Karpas-422 (cell line): ENCODE measurements at regions not wholly inside any gene's neighbourhood (a gene's known extent, or its start where the extent isn't known, plus 50 kb on each side); places are given as distances from the start of the nearest gene placed in this dataset.
A peak's percentile ranks its signal among the peaks of the same experiment; 100 is the strongest.

Source experiments
- DNase-seq: peaks from one replicate; pipeline ENCODE4 v3.0.0-alpha.2; 2015
- H2AFZ ChIP-seq: fragments of 200-600 bp; sonication (generic); 2 replicates; pipeline ENCODE4 v1.6.1; 2014; ENCODE audit warnings: antibody characterized with exemption, low read length, mixed read lengths
- H3K27ac ChIP-seq: fragments of 200-600 bp; sonication (generic); 2 replicates; pipeline ENCODE4 v1.5.1; 2014; ENCODE audit warnings: mild to moderate bottlenecking, low read length, moderate library complexity
- H3K27me3 ChIP-seq: fragments of 200-600 bp; sonication (generic); 2 replicates; pipeline ENCODE4 v1.6.1; 2014; ENCODE audit warnings: low read length, mixed read lengths
- H3K36me3 ChIP-seq: fragments of 200-600 bp; sonication (generic); 2 replicates; pipeline ENCODE4 v1.6.1; 2014; ENCODE audit warnings: low read length, mixed read lengths; ENCODE audit not compliant: insufficient read depth
- H3K4me1 ChIP-seq: fragments of 200-600 bp; sonication (generic); 2 replicates; pipeline ENCODE4 v1.6.1; 2014; ENCODE audit warnings: mild to moderate bottlenecking, low read length, mixed read lengths
- H3K4me2 ChIP-seq: fragments of 200-600 bp; sonication (generic); 2 replicates; pipeline ENCODE4 v1.6.1; 2014; ENCODE audit warnings: low read length, low read depth, mild to moderate bottlenecking; ENCODE audit not compliant: poor library complexity, severe bottlenecking
- H3K4me3 ChIP-seq: fragments of 200-600 bp; sonication (generic); 2 replicates; pipeline ENCODE4 v1.5.1; 2014; ENCODE audit warnings: mild to moderate bottlenecking, antibody characterized with exemption, low read length, mixed read lengths
- H3K79me2 ChIP-seq: fragments of 200-600 bp; sonication (generic); 2 replicates; pipeline ENCODE4 v1.6.1; 2014; ENCODE audit warnings: mild to moderate bottlenecking, low read length, mixed read lengths
- H3K9ac ChIP-seq: fragments of 200-600 bp; sonication (generic); 2 replicates; pipeline ENCODE4 v1.6.0; 2014; ENCODE audit warnings: low read length
- H3K9me2 ChIP-seq: fragments of 200-600 bp; sonication (generic), shearing (Covaris generic); replicated peaks from 2 replicates; pipeline ENCODE4 v1.6.0; 2014; ENCODE audit warnings: mild to moderate bottlenecking, low read length, moderate library complexity; ENCODE audit not compliant: insufficient read depth
- H3K9me3 ChIP-seq: fragments of 300-700, 200-600 bp; sonication (generic); 2 replicates; pipeline ENCODE4 v1.6.1; 2014; ENCODE audit warnings: low read length, mixed read lengths
- H4K20me1 ChIP-seq: fragments of 200-600 bp; sonication (generic); 2 replicates; pipeline ENCODE4 v1.6.1; 2014; ENCODE audit warnings: mild to moderate bottlenecking, antibody characterized with exemption, low read length, low read depth; ENCODE audit not compliant: insufficient read depth

DNA sequence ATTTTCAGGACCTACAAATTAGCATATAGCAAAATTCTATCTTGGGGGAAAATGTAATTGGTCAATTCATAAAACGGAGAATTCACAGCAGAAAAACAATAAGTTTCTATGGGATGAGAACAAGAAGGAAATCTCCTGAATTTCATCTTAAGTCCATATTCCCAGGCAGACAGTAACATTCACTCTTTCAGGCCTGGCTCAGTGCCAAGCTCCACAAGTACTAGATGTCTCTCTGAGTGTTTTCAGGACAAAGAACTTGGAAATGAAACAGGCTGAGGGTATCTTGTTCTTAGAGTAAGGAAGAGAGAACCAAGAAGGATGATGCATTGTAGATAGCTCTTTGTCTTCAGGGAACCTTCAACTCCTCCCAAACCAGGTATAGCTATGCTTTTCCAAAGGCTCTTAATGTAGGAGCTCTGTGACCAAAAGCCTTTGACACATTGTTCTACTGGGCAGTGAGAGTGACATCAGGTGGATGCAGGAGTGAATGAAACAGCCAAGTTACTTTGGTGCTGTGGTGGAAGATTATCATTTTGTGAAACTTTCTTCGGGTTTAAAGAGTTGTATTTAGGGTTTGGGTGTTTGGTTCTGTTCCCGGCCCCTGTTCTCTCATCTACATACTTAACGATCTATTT, 298.3 kb downstream of the GPATCH2 start:
- DNase-seq: no peak
- no peak overlapping the region for H3K4me3 ChIP-seq
- H3K9me2 ChIP-seq: no peaks in the 10 kb centered on the region
- no peaks in the 10 kb centered on the region for H3K79me2 ChIP-seq
- H3K36me3 ChIP-seq: no peaks in the 10 kb centered on the region; the same call in 1 of the 2 replicates
- no peak overlapping the region for H3K9ac ChIP-seq
- no peaks in the 10 kb centered on the region for H3K27me3 ChIP-seq
- H3K9me3 ChIP-seq: peaks cover 3% of the 10 kb centered on the region; the same call in 1 of the 2 replicates
- H3K4me2 ChIP-seq: no peak overlapping the region
- peaks cover 25% of the 10 kb centered on the region for H3K4me1 ChIP-seq
- no peak overlapping the region for H2AFZ ChIP-seq
- H3K27ac ChIP-seq: no peak overlapping the region
- H4K20me1 ChIP-seq: no peaks in the 10 kb centered on the region

DNA sequence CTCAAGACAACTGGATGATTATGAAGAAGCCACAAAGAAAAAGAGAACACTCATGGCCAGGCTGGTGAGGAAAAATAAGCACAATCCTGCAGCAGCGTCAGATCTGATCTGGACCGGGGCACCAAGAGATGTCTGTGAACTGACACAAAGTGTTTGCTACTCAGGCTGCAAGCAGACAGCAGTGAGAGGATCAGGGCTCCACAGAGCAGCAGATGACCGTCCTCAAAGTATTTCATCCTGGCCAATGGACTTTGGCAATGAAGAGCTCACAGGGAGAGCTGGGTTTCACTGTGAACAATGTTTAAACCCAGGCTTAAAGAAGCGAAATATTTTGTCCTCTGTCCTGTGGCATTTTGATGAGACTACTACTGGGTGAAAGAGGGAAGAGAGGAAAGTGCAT, 299.2 kb downstream of the GPATCH2 start:
- Histone ChIP-seq H3K9ac (no peak overlapping the region), H3K27me3 (no peaks in the 10 kb centered on the region), H3K9me3 (peaks cover 3% of the 10 kb centered on the region; the same call in 1 of the 2 replicates), H3K36me3 (no peaks in the 10 kb centered on the region; the same call in 1 of the 2 replicates), H3K4me1 (peaks cover 25% of the 10 kb centered on the region), H3K9me2 (no peaks in the 10 kb centered on the region), H3K27ac (no peak overlapping the region), H3K4me3 (no peak overlapping the region), H2AFZ (peak overlapping the region; percentile 64; the same call in 1 of the 2 replicates), H3K4me2 (no peak overlapping the region), H4K20me1 (no peaks in the 10 kb centered on the region), H3K79me2 (no peaks in the 10 kb centered on the region)
- no peak for DNase-seq

DNA sequence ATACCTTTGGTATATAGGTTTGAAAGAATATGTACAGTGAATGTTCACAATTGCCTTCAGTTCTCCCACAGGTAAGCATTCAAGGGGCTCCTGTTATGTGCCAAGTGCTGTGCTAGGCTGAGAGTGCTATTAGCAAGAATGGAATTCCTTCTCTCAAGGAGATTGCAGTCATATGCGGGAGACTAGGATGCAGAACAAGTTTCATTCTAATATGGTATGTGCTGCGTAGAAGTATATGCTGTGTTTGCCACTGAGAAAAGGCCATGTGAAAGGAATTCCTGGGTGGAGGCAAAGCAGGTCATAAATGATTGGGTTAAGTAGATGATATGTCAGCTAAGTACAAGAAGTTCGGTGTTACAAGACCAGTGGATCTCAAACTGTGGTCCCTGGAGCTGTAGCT, 303.0 kb downstream of the GPATCH2 start:
- Histone ChIP-seq H3K27ac (no peak overlapping the region), H3K36me3 (no peaks in the 10 kb centered on the region; the same call in 1 of the 2 replicates), H3K9ac (no peak overlapping the region), H3K4me3 (no peak overlapping the region), H3K4me2 (no peak overlapping the region), H3K9me2 (no peaks in the 10 kb centered on the region), H2AFZ (peak overlapping the region; percentile 65; the same call in 1 of the 2 replicates), H3K79me2 (no peaks in the 10 kb centered on the region), H3K4me1 (peaks cover 17% of the 10 kb centered on the region), H4K20me1 (no peaks in the 10 kb centered on the region), H3K27me3 (no peaks in the 10 kb centered on the region), H3K9me3 (peaks cover 3% of the 10 kb centered on the region; the same call in 1 of the 2 replicates)
- no peak for DNase-seq

DNA sequence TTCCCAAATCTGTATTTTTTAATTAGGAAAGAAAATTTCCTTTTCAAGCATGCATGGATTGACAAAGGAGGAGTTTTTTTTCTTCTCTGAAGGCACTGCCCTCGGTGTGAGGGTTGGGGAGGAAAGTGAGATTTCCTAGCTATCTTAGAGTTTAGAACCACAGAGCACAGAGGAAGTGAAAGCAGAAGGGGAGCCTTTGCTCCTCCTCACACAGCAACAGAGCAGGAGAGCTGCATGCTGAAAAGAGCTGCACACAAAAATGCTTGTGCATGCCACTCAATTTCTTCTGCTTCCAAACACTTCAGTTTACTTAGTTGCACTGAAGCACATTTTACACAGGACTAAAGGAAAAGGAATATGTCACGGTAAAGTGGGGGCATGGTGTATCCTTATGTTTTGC, 308.1 kb downstream of the GPATCH2 start:
- H3K4me2 ChIP-seq: peak overlapping the region; percentile 71
- H2AFZ ChIP-seq: peak overlapping the region; percentile 33

DNA sequence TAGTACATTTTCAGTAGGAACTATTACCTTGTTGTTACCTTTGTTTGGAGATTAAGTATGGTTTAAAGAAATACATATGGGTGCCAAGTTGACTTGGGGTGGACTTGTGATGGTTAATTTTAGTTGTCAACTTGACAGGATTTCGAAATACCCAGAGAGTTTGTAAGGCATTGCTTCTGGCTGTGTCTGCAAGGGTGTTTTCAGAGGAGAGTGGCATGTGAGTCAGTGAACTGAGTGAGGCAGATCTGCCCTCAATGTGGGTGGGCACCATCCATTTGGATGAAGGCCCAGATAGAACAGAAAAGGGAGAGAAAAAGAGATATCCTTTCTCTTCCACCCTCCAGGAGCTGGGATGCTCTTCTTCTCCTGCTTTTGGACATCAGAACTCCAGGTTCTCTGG, 315.5 kb downstream of the GPATCH2 start:
- Histone ChIP-seq H3K4me3 (no peak overlapping the region), H3K4me2 (no peak overlapping the region), H2AFZ (no peak overlapping the region)

More for the DNA sequence above, 308.1 kb downstream of the GPATCH2 start:
- Histone ChIP-seq H3K4me3 (peak overlapping the region; percentile 26; the same call in 1 of the 2 replicates), H3K9ac (peak overlapping the region; percentile 26), H3K4me1 (peaks cover 24% of the 10 kb centered on the region), H3K9me2 (no peaks in the 10 kb centered on the region), H3K27me3 (no peaks in the 10 kb centered on the region), H3K79me2 (no peaks in the 10 kb centered on the region), H3K27ac (peak overlapping the region; percentile 74), H3K9me3 (no peaks in the 10 kb centered on the region), H4K20me1 (no peaks in the 10 kb centered on the region), H3K36me3 (no peaks in the 10 kb centered on the region)
- DNase-seq: peak; percentile 88

DNA sequence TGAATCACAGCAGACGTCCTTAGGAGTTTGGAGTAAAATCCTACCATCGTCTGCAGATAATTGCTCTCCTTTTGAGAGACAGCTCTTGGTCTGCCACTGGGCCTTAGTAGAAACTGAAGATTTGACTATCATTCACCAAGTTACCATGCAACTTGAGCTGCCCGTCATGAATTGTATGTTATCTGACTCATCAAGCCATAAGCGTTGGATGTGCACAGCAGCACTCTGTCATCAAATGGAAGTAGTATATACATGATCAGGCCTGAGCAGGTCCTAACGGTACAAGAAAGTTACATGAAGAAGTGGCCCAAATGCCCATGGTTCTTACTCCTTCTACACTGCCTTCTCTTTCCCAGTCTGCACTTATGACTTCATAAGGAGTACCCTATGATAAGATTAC, 317.8 kb downstream of the GPATCH2 start:
- H3K9me3 ChIP-seq: no peaks in the 10 kb centered on the region
- H3K27ac ChIP-seq: no peak overlapping the region
- H2AFZ ChIP-seq: no peak overlapping the region
- no peaks in the 10 kb centered on the region for H3K9me2 ChIP-seq
- no peak overlapping the region for H3K9ac ChIP-seq
- H3K4me2 ChIP-seq: no peak overlapping the region
- H3K27me3 ChIP-seq: no peaks in the 10 kb centered on the region
- no peaks in the 10 kb centered on the region for H3K4me1 ChIP-seq
- H3K79me2 ChIP-seq: no peaks in the 10 kb centered on the region
- no peaks in the 10 kb centered on the region for H3K36me3 ChIP-seq
- DNase-seq: no peak
- H4K20me1 ChIP-seq: no peaks in the 10 kb centered on the region
- no peak overlapping the region for H3K4me3 ChIP-seq

More for the DNA sequence above, 315.5 kb downstream of the GPATCH2 start:
- Histone ChIP-seq H3K9ac (no peak overlapping the region), H3K27ac (no peak overlapping the region), H3K9me2 (no peaks in the 10 kb centered on the region), H3K27me3 (no peaks in the 10 kb centered on the region), H4K20me1 (no peaks in the 10 kb centered on the region), H3K36me3 (no peaks in the 10 kb centered on the region), H3K9me3 (no peaks in the 10 kb centered on the region), H3K4me1 (no peaks in the 10 kb centered on the region), H3K79me2 (no peaks in the 10 kb centered on the region)
- DNase-seq: no peak

DNA sequence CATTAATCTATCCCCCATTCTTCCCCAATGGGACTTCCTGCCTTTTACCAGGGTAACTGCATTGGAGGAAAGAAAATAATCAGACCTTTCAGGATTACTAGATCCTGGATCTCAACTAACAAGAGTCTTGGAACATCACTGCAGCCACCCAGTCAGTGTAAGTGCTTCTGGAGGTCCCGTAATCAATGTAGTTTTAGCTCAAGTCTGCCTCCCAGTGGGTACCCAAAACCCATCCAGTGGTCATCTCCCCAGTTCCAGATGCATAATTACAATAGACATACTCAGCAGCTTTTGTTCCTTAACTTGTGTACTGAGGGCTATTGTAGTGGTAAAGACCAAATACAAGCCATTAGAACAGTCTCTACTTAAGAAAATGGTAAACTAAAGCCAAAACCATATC, 319.1 kb downstream of the GPATCH2 start:
- Histone ChIP-seq H3K9ac (no peak overlapping the region), H3K36me3 (no peaks in the 10 kb centered on the region)

DNA sequence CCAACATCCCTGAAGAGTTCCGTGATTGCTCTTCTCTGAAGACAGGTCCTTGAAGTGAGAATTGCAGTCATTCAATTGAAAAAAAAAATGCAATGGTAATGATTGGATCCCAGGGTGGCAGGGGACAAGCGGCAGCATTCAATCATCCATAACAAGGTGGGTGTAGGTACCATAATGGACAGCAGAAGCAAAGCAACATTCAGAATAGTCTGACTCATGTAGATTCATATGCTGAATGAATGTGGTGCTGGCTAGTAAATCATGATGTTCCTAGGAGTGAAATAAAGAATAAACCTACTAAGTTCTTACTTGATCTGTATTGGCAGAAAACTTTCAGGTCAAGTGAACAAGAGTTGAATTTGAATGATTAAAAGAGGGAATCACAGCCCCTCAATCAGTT, 319.6 kb downstream of the GPATCH2 start:
- Histone ChIP-seq H3K9me3 (no peaks in the 10 kb centered on the region), H3K9me2 (no peaks in the 10 kb centered on the region), H3K27me3 (no peaks in the 10 kb centered on the region), H3K79me2 (no peaks in the 10 kb centered on the region), H3K27ac (no peak overlapping the region), H2AFZ (no peak overlapping the region), H3K4me2 (no peak overlapping the region), H3K9ac (no peak overlapping the region), H3K36me3 (no peaks in the 10 kb centered on the region), H3K4me1 (no peaks in the 10 kb centered on the region), H4K20me1 (no peaks in the 10 kb centered on the region), H3K4me3 (no peak overlapping the region)
- no peak for DNase-seq

More for the DNA sequence above, 319.1 kb downstream of the GPATCH2 start:
- Histone ChIP-seq H3K79me2 (no peaks in the 10 kb centered on the region), H3K9me3 (no peaks in the 10 kb centered on the region), H3K27ac (no peak overlapping the region), H2AFZ (no peak overlapping the region), H3K4me1 (no peaks in the 10 kb centered on the region), H3K27me3 (no peaks in the 10 kb centered on the region), H3K9me2 (no peaks in the 10 kb centered on the region), H4K20me1 (no peaks in the 10 kb centered on the region), H3K4me3 (no peak overlapping the region), H3K4me2 (no peak overlapping the region)
- peak; percentile 76 for DNase-seq
